Iris pigment epithelial cell (primary cell): ENCODE measurements at regions not wholly inside any gene's neighbourhood (a gene's known extent, or its start where the extent isn't known, plus 50 kb on each side); places are given as distances from the start of the nearest gene placed in this dataset.
"Not testable (repeated sequence)": the region's sequence is repeated elsewhere in the genome, so short reads cannot be mapped to it uniquely, and the experiment has no call there.

Experiments
- DNase-seq: peaks from one replicate; pipeline ENCODE4 v3.0.0-alpha.2; 2011; ENCODE audit warnings: low read depth

DNA sequence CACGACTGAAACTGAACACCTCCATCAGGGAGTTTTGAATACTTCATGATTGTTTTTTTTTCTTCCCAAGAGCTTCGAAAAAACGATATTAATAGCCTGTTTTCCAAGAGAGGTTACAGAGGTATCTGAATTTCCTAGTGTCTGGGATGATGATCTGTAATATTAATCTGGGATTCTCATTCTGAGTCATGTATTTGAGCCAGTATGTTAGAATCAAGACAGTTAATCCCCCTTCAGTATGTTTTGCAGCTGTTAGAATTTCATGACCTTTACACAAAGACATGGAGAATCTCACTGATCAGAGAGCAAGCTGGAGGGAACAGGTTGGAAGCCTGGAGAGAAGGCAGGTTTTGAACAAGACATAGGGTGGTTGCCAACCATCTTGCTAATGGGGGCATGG lies 234.5 kb upstream of the GAP43 start:
- DNase-seq, result peak; percentile 59

DNA sequence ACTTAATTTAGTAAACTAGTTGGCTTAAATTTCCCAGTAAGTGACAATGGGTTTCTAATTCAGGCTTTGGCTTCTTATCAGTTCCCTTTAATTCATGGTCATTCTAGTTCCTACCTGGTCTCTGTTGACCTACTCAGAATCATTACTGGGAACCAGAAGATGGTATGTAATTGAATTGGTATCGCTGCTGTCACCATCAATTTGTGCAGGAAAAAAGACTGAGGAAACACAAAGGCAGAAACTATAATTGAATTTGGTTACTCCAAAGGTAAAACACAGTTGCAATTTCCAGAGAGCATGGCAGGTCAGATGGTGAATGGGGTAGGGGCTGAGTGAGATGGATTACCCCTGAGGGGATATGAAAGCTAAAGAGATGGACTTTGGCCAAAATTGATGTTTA lies 226.5 kb upstream of the GAP43 start:
- DNase-seq, result no peak

DNA sequence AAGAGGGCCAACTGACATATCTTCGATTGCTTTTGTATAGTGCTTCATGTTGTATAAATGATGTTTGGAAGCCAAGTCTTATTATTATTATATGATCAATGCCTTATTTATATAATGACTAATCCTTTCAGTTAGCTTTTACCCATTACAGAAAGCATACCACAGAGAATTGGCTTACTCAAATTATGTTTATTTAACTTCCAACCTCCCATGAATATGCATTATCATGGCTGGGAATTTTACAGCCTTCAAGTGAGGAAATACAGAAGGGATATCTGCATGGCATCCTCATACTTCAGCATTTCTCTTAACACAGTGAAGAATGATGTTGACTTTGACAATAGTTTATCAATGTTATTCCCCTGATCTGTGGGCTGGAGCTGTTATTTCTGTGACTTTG lies 225.9 kb upstream of the GAP43 start:
- DNase-seq, result peak; percentile 22

DNA sequence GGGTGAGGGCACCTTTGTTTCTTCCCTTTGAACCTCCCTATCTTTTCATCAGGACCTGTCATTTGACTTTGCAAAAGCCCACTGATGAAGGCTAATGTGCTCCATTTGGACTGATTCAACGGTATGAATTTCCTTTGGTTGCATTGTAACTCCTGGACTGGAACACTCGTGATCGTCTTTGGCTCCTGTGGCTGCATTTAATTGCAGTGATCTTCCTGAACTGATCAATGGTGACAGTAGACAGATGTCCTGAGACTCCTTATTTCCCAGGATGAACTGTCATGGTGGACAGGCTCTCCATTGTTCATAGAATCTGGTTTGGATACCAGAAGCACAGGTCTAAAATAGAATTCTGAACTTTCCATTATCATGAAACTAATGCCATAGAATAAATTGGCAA lies 224.8 kb upstream of the GAP43 start:
- DNase-seq, result no peak

DNA sequence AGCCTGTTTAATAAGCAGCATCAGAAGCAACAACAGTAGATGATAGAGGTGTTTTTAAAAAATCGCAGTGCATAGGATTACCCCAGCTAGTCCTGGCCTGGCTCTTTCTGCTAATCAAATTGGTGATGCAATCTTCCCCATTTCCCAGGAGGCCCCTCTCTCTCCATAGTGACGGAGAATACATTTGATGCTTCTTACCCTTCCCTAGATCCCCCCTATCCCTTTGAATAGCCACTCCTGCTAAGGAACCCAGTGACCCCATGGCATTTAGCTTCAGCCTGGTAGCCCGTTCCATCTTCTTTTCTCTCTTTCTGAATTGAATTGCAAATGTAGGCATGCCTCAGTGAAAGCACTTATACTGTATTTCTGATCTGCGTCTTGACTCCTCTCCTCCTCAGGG lies 223.6 kb upstream of the GAP43 start:
- no peak for DNase-seq

DNA sequence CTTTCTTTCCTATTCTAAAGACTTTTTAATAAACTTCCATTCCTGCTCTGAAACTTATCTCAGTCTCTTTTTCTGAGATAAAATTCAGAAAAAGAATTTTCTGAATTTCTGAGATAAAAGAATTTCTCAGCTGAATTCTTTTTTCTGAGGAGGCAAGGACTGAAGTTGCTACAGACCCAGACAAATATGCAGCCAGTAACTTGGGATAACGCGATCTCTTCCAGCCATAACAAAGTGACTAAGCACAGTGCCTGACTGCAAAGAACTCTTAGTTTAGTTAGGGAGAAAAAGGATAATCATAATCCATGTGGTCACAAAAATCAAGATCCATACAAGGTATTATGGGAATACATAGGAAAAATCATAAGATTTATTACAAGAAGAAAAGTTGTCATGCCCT lies 222.0 kb upstream of the GAP43 start:
- DNase-seq, result peak; percentile 95

DNA sequence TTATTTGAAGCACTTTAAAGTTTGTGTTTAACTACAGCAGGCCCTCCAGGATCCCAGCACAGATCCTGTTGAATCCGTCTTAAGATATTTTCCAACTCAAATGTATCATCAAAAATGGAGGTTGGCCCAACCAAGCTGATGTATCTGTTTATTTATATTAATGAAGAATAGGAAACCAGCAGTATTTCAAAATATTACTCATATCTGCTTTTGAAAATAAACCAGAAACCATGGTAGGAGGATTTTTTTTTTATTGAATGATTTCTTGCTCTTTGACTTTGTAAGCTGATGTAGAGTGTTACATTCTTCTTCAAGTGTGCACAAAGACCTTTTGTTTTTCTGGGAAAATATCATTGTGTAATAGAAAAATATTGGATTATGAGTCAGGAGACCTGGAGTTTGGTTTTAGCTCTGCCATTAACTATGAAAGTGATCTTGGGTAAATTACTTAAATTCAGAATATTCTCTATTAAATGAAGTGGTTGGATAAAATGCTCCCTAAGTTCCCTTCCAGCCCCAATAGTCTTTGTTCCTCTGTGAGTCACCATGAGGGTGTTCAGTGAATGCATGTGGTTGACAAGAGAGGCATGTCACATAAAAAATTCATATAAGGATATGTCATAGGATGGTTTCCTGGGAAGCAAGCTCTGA lies 221.3 kb upstream of the GAP43 start:
- peak; percentile 73 for DNase-seq

DNA sequence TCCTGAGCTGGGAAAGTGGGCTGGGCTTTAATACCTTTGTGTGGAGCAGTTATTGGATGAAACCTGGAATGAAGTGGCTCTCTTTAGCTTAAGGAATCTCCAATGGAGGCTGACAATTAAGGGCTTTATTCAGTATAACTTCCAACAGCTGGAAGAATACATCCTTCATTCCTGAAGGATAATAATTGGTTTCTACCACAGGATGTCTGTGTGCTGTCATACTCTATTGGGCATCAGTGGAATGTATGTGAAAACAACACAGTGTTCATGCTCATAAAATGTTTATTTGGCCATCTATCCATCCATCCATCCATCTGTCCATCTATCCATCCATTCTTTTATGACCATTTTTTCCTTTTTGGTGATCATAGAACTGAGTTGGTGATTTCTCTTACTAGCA lies 220.7 kb upstream of the GAP43 start:
- DNase-seq, result no peak

DNA sequence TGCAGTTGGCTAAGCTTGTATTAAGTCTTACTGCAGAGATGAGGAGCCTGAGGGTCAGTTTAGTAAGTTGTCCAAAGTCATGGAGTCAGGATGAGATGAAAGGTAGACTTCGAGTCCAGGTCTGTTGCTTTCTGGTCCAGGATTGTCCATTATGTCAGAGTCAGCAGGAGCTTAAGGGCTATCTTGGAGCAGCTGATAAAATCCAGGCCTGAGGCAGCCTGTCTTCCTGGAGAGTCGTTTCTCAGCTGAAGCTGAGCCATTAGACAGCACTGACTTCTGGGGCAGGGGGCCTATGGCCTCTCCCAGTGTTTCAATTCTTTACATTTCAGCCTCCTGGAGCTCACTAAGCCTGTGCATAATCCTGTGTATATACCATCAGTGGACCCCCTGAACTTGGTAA lies 219.5 kb upstream of the GAP43 start:
- no peak for DNase-seq

DNA sequence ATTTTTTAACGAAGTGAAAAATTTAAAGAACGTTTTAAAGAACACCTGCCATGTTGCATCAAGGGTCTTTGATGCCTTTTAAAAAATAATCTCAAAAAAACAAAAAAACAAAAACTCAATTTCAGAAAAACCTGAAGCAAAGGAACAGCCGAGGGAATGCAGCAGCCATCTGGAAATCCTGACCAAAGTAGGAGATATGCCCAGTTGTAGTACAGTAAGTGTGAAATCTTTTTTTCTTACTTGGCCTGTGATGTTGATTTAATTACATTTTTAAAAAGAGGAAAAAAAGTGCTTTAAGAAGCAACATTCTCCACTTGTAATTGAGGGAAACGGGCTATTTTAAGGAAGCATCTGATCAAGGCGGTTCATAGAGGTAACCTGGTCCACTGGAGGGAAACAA lies 213.7 kb upstream of the GAP43 start:
- no peak for DNase-seq

DNA sequence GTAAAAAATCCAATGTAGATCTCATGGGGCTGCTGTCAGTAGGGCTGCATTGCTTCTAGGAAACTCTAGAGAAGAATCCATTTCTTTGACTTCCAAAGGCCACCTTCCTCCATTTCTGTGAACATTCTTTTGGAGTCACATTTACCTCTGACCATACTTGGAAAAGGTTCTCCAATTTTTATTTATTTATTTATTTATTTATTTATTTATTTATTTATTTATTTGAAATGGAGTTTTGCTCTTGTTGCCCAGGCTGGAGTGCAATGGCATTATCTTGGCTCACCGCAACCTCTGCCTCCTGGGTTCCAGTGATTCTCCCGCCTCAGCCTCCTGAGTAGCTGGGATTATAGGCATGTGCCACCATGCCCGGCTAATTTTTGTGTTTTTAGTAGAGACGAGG lies 208.7 kb upstream of the GAP43 start:
- DNase-seq, result not testable (repeated sequence)

DNA sequence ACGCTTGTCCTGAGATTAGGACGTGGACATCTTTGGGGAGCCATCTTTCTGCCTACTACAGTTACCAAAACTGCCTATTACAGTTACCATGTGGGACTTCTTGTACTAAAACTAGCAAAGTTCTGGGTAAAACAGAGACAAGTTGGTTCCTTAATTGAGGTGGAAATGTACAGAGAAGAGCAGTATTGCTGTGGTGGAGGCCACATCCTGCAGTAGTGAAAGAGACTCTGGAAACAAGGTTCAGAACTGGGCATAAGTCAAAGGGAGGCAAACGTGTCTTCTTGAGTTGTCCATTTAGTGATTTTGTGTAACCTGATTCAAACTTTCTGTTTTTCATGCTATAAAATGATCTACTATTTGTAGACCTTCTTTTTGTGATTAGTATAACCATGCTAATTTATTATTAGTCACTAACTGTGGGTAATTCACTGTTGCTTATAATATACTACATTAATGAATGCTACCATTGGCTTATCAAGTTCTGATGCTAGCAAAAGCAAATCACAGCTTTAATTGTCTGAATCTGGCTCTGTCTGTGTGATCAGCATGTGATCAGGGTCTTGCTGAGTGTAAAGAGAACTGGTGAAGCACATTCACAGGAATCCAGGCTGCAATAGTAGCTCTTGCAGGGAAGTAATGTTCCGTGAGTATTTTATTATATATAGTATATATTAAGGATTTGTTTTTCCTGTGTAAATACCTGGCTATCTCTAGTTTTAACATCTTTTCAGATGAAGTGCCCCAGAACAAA lies 207.9 kb upstream of the GAP43 start:
- no peak for DNase-seq

DNA sequence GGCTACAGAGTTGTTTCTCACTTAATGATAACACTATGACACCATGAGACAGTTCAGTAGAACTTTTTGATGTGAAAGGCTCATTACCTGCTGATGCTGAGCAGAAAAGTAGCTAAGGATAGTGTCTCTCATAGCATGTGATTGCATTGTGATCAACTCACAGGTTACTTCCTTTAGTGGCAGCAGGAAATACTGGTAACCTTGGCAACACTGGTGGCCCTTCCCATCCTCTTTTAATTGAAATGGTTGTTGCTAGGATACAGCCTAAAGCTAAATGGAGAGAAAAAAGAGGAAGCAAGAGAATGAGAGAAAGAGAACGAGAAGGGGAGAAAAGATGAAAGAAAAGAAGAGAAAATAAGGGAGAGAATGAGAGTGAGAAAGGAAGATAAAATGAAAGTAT lies 204.7 kb upstream of the GAP43 start:
- no peak for DNase-seq

DNA sequence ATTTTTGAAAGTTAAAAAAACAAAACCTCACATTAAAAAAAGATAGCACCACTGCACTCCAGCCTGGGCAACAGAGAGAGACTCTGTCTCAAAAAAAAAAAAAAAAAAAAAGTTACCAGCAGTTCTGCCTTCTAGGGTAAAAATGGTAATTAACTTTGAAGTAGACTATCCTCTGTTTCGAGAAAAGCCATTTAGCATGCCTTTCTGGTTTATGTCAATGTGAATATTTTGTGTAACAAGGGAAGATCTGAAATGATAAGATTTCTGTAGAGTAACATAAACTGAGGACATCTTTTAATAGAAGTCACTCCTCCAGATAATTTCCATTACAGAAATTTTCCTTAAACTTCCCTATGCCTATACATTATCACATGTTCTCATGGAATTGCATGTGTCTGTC lies 203.2 kb upstream of the GAP43 start:
- DNase-seq, result no peak

DNA sequence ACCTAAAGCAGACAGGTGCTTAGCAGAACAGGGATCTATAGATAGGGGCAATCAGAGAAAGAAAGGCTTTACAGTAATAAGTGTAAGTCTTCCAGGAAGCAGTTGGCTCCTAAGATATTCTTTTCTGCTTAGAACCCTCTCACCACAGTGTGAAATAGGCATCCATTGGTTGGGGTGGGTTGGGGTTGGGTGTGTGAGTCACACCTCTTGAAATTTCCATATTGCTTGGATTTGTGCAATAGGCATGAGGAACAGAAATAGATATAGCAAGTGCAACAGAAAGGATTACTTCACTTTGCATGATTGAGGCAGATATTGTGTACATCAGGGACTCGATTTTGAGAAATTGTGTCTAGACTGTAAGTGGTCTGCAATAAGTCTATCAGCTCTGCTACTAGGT lies 200.1 kb upstream of the GAP43 start:
- DNase-seq, result peak; percentile 22

DNA sequence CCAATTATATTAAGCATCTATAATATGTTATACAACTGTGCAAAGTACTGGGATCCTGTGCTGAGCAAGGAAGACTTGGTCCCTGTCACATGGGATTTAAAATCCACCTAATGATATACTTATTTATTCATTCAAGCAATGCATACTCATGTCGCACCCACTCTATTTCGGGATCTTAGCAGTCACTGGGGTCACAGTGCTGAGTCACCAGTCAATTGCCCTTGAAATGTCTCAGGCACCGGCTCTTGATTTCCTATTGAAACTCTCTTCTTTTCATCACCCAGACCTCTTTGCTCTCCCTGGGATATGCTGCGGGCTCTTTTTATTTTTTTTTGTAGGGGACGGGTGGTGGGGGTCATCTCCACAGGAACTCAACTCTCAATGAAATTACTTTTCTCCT lies 194.5 kb upstream of the GAP43 start:
- DNase-seq, result peak; percentile 12

DNA sequence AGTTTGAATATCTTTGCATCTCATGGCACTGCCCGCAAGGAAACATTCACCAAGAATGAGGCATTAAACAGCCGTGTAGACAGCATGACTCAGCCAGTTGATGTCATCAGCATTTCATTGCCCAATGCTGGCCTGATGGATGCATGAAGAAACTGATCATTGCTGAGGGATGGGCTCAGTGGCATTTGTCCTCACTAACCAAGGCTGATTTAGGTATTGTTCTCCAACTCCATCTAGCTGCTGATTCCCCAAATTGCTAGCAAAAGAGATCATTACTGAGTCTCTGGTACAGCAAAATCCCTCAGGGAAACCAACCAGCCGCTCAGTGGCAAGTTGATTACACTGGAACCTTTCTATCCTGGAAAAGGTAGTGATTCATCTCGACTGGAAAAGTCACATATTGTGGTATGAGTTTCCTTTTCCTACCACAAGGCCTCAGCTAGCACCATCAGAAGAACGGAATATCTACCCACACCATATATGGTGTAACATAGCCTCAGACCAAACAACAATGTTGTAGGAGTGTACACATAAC lies 186.5 kb upstream of the GAP43 start:
- DNase-seq, result peak; percentile 94

DNA sequence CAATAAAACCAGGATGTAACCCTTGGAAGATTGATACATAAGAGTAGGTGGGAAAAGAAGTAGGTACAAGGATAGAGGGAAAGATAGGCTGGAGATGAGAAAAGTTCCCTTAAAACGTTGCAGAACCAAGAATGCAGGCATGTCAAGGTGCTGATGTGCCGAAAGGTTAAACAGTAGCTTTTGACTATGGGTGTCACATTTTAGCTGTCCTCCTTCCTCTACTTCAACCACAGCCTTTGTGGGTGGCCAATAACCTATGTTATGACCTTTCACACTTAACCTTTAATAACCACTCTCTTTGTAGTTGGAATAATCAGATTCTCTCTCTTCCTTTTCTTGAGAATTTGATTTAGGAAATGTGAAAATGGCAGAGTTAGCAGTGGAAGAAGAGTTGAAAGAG lies 184.5 kb upstream of the GAP43 start:
- DNase-seq, result no peak

DNA sequence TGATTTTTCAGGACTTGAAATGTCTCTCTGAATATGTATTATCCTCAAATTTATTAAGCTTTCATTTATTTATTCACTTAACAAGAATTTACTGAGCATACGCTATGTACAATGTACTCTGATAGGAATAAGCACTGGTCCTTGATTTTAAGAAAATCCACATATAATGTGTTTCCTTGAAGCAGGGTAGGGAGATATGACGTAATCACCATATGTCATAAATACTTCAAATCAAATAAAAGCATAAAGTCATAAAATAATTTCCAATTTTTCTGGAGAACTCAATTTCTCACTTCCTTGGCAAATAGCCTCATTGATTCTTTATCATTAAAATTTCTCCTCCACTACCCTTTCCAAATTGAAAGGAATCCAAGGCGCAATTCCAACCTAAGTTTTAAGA lies 177.8 kb upstream of the GAP43 start:
- DNase-seq, result no peak

DNA sequence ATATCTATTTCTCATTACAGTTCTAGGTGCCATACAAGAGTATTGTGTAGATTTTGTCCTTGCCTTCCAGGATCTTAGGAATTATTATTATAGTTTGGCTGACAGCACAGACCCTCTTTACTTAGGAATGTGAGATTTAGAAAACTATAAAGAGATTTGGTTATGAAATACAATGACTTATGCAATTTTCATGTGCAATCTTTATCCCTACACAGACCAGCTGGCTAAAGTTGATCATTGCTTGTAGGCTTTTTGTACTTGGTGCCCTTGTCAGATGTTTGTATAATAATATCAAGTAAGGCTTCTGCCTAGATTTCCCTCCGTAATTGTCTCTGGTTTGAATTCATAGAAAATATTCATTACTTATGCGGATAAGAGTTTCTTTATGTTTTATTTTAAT lies 174.5 kb upstream of the GAP43 start:
- peak; percentile 11 for DNase-seq

DNA sequence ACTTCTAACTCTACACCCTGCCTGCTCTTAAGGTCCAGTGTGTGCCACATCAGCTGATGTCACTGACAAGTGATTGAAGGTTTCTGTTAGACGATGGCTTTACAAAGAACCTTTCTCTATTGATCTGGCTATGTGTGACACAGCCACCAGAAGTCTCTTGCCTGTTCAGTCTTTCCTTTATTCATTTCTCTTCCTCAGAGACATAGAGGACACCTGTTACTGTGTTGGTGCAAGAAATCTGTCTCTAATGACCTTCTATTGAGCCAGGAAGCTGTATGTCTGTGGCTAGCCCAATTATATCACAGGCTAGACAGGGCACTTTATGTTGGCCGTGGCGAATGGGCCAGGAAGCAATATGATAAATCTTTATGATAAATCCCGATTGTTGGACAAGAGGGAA lies 173.3 kb upstream of the GAP43 start:
- no peak for DNase-seq

DNA sequence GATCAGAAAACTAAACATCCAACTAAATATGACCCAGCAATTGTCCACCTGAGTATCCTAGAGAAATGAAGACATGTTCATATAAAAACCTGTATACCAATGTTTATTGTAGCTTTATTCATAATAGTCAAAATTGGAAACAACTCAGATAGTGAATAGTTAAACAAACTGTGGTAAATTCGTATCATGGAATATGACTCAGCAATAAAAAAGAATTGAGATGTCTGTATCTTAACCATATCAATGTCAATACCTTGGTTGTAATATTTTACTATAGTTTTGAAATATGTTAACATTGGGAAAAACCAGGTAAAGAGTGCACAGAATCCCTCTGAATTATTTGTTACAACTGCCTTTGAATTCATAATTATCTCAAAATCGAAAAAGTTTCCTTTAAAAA lies 159.3 kb upstream of the GAP43 start:
- no peak for DNase-seq

DNA sequence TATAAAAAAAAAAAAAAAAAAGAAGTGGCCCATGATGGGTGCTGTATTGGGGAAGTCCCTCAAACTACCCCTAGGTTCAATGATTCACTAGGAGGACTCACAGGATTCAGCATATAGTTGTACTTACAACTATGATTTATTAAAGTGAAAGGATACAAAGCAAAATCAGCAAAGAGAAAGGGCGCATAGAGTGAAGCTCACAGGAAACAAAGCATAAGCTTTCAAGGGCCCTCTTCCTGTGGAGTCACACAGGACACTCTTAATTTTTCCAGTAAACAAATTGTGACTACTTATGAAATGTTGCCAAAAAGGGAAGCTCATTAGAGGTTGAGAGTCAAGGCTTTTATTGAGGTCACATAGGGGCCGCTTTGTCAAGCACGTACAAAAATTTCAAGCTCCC lies 153.7 kb upstream of the GAP43 start:
- no peak for DNase-seq

DNA sequence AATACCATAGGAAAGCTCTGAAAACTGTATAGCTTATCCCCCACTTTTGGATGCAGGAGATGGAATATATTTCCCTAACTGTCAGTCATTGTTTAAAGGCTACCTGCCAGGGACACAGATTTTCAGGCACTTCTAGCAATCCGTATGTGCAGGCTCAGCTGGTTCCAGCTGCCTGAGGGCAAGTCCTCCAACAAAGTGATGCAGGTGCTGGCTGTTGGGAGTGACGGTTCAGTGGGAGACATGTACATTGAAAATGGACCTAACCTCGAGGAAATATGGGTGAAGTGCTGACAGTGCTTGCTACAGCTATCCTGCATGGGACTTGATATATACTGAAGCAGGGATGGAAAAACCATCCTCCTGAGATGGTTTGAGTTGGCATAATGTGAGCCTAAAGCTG lies 153.1 kb upstream of the GAP43 start:
- DNase-seq, result no peak
